Cardiac septum (tissue), 1 donor: ENCODE measurements at regions not wholly inside any gene's neighbourhood (a gene's known extent, or its start where the extent isn't known, plus 50 kb on each side); places are given as distances from the start of the nearest gene placed in this dataset.

Source experiments
- DNase-seq: peaks from one replicate; pipeline ENCODE4 v3.0.0-alpha.2; 2020; ENCODE audit warnings: low spot score
- intact Hi-C: fragments of 100-400 bp; cut with DNase I; formaldehyde crosslinking; loops from one replicate; pipeline ENCODE4 v1.14.0; 2022
- donor health status: DM: no; HTN: no; CAD: no.

DNA sequence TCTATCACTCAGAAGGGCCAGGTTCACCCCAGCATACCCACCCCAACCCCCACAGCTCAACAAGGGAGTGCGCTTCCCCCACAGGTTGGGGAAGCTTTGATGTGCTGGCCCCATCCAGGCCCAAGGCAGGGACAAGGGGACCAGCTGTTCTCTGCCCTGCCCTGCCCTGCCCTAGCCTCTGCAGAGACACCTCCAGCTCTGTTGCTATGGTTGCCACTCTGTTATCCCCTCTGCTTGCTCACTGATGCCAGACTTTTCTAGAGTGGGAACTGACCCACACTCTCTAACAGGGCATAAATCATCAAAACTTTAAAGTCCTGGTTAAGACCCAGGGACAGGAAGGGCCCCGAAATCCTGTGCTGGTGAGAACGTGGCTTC, 50.4 kb upstream of the ENPP7 start:
- intact Hi-C loops = no loop called here
- DNase-seq = no peak

DNA sequence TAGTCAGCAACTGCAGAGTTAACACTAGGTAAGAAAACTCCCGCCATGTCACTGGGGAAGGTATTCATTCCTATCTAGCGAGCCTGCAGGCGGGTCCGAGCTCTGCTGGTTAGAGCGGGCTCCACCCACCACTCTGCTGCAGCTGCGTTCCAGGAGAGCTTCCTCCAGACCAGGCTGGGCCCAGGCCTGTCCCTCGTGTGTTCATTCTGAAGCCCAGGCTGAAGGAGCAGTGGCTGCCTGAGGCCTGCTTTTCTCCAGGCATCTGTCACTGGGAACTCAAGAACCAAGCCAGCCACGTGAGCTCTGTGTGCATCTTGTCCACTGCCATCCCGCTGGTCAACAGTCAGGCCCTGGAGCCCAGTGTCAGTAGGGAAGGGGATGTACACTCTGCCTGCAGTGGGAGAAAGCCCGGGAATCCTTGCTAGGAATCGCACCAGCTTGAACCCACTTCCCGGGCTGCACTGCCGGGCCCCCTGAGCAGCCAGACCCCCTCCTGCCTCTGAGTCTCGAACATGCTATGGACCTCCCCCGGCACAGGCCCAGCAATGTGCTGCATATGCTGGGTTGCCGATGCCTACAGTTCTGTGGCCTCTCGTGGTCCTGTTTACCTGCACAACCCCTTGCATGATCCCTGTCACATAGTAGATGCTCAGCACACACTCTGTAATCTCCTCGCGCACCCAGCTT, 51.0 kb upstream of the ENPP7 start:
- intact Hi-C loops = no loop called here
- DNase-seq = no peak

DNA sequence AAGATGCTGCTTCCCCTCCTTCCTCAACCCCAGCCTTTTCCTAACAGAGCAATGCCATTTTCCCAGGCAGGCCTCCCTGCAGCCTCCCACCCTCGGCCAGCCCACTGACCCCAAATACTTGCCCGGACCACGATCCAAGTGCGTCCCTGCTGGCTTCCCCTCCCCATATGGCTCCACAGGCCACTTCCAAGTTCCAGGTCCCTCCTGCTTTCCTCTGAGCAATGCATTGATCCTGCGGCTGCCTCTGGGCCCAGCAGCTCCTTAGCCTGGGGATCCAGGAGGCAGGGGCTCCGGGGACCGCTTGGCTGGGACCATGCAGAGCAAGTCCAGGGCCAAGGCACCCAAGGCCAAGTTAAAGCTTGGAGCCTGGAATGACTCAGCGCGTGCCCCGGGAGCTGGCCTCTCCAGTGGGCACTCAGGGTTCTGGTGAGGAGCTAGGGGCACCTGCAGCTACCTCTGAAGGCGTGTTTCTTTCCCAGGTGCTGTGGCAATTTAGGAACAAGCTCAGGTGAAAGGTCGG, 51.9 kb upstream of the ENPP7 start:
- no peak for DNase-seq
- intact Hi-C loops = no loop called here

DNA sequence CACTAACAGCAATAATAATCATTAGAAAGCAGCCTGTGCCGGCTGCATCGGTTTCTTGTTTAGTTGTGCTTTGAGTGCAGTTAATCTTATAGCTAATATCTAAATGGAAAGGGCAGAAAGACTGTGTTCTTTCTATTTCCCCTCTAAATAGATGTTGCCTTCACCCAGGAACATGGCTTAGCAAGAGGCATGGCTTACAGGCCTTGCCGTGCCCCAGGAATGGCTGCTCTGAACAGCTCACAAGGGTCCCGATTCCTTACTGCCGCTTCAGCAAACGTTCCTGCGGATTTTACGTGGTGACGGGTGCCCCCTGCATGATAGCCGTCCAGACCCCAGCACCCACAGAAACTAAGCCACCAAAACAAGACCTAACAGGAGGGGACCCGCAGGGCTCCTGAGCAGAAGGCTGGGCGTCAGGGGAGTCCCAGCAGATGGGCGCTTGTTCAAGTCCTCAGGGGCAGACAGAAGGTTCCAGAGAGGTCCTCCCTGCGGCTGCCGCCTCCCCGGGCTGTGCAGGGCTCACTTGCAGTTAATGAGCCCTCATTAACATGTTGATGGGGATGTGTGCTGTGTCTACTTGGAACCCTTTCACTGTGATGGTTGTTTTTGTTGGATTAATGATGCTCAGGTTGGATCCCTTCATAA, 52.5 kb upstream of the ENPP7 start:
- intact Hi-C loops = no loop called here
- no peak for DNase-seq

DNA sequence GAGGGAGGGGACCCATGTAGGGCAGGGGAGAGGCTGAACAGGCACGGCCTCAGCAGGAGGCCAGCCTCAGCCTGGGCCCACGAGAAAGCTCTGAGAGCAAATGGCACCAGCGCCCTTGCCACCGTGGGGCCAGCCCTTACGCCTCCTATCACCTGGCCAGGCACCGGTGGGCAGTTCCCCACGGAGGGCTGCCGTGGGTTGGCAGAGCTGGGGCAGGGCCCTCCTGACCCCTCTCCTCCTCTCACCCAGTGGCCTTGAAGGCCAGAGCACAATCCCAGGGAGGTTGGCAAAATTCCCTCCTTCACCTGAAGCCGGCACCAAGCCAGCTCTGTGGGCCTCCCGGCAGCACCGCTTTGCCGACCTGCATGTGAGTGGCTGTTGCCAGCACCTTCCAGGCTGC, 53.1 kb upstream of the ENPP7 start:
- no peak for DNase-seq
- intact Hi-C loops = no loop called here

DNA sequence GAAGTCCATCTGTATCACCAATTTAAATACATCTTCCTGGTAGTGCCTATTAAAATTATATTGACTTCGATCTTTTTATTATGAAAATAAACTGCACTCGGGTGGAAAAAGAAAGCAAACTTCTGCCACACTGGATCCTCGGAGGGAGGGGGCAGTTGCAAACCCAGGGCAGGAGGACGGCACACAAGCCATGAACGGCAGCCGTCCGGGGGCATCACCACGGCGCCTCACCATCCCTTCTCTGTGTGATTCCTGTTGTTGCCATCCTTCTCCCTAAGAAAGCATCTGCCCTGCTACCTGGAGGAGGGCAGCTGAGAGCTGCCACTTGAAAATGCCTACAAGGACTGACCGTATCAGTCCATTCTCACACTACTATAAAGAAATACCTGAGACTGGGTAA, 53.9 kb upstream of the ENPP7 start:
- intact Hi-C loops = no loop called here
- DNase-seq = no peak

DNA sequence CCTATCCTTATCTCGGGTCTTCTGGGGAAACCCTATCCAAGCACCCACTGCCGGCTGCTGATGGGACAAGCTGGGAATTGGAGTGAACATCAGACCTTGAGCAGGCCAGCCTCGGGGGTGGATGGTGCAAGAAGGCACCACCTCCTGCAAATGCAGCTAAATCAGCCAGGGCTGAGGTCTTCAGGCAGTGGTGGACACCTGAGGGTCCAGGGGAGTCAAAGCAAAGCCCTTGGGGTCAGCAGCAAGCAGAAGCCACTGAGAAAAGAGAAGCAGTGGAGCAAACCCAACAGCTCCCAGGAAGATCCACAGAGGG, 55.4 kb upstream of the ENPP7 start:
- intact Hi-C loops = no loop called here

DNA sequence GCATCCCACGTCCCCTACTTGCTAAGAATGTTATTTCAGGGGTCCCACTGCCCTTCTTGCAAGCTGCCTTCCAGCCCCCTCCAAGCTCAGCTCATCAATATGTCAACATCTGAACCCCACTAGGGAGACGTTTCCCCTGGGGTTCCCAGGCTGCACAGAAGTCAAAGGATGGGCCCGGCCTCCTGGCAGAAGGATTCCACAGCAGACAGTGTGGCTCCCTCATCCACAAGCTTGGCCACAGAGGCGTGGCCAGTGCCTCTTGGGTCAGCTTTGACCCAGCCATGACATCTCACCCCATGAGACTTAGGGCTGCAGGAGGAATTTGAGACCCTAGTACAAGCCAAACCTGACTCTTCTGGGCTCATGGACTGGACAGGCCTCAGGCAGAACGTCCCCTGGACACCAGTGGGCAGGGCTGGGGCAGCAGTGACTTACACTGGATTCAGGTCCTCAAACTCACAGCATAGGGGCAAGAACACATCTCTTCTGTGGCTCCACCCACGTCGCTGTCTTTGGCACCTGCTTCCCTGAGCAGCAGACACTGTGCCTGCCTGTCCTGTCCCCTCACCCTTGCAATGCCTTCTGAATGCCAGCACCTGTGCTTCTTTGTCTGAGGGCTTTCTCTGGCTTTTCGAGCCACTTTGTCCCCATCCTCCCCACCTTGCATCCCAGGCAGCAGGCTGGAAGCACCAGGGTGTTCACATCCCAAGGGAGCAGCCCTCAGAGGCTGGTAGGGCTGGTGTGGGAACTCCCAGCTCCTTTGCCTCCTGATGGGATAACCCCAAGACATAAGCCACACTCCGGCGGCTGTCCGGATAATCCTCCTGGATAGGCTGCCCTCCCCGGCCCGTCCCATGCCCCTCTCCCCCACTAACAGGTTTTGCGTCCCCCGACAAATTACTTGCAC, 56.0 kb upstream of the ENPP7 start:
- no peak for DNase-seq
- intact Hi-C loops = no loop called here

More for the DNA sequence above, 55.4 kb upstream of the ENPP7 start:
- no peak for DNase-seq

DNA sequence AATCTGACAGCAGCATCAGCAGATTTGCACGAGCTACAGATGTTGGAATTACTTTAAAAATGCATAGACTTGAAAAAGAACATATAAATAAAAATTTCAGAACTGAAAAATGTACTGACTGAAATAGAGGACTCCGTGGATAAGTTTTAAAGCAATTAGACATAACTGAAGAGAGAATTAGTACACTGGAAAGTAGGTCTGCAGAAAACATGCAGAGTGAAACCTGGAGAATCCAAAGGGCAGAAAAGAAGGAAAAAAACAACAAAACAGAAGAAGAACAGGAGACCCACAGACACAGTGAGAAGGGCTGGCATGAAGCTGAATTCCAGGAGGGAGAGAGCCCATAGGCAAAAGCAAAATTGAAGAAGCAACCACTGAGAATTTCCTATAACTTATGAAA, 57.2 kb upstream of the ENPP7 start:
- DNase-seq = no peak
- intact Hi-C loops = no loop called here

DNA sequence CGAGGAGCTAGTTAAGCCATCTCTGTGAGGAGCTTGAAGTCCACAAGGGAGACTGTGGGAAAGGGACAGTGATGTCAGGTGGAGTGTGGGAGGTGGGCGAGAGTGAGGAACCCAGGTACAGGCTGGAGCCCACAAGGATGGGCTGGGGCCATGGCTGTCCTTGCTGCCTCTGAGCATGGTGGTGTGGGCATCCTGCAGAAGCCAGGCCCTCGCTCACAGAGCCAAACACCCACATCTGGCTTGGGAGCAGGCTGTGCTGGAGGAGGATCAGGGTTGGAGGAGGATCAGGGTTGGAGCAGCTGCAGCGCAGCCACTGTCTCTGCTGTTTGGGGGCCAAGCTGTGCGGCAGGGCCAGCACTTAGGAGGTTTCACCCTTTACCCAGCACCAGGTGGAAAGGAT, 58.2 kb upstream of the ENPP7 start:
- DNase-seq = no peak
- intact Hi-C loops = no loop called here

DNA sequence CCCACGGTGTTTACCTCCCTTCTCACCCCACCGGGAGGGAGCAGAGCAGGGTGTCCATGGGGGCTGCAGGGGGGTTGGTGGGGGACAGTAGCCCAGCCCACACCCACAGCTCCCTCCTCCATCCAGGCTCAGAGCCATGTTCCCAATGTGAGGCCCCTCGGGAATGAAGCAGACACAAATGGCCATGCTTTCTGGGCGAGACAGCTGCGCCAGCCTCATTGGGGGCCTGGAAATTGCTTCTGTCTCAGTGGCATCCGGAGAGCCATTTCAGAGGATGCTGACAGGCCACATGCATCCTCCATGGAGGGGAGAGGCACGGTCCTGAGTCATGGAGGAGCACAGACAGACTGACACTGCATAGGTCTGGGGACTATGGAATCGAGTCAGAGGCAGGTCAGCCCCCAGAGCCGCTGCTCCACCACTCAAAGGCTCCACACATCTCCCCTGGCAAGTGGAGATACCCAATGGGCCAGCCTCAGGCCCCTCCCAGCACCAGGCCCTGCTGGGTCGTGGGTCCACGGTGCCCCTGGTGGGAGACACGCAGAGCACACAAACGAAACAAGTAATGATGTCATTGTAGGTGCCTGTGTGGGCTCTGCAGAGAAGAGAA, 59.6 kb upstream of the ENPP7 start:
- DNase-seq = no peak
- intact Hi-C loops = no loop called here

DNA sequence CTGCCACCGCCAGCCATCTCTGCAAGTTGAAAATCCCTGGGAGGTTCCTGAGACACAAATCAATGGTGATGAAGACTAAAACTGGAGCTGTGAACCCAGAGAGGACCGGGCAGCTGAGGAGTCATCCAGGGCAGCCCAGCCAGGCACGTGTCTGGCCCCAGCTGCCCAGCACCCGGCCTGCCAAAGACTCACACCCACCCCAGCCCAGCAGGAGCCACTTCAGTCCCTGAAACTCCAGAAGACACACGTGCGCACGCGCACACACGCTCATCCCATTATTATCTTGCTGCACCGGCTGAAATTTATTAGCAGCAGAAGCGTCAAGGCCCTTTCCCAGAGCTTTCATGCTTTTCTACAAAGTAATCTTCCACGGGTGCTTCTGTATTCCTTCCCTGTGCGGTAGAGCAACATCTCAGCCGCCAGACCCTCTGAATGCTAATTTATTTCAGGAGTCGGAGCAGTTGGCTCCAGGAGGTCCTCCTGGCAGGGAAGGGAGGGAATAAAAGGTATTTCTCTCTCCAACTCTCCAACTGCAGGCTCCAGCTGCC, 59.8 kb upstream of the RBFOX3 start:
- intact Hi-C loops = no loop called here
- no peak for DNase-seq

DNA sequence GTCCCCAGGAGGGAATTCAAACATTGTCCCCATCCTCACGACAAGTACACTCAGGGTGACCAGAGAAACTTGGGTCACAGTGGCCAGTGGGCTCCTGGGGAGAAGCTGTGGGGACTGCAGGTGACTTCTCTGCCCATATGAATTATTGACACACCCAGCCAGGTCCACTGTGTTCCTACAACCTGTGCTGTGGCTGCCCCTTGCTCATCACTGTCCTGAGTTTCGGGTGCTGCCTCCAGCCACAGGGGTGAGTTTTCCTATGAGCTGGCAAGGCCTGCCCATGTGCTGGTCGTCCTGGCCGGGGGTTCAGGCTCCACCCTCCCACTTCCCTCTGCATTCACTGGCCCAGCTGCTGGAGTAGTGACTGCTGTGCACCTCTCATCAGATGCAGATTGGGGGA, 59.0 kb upstream of the RBFOX3 start:
- DNase-seq = no peak
- intact Hi-C loops = no loop called here

DNA sequence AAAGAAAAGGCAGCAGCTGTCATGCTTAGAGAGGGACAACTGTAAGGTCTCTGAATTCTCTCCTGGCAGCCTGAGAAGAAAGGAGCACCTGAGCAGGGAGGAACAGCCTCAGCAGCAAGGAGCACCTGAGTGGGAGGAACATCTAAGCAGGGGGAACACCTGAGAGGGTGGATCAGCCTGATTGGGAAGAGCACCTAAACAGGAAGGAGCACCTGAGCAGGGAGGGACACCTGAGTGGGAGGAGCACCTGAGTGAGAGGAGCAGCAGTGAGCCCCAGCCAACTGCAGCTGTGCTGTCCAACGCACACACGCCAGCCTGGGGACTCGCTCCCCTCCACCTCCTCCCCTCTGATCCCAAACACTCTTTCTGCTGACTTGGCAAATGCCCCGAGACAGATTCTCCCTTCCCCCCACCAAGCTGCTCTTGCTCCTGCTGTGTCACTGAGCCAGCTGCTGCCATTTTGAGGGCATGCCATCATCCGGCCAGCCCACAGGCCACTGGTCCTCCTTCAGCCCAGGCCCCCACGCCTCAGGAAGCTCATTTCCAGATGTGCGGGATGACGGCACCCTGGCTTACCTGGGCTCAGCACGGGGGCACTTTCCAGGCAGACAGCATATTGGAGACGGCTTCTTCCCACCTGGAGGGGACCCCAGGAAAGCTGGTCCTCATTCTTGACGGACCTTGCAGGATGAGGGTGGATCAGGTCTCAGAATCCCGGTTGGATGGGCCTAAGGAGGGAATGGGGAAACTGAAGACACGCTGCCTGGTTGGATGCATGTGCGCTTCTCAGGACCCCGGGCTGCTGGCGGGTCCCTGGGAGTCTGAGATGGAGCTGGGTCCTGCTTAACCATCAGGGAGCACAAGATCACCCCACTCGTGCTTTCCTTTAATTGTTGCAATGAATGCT, 57.7 kb upstream of the RBFOX3 start:
- DNase-seq = peak; percentile 64
- intact Hi-C loops = no loop called here

DNA sequence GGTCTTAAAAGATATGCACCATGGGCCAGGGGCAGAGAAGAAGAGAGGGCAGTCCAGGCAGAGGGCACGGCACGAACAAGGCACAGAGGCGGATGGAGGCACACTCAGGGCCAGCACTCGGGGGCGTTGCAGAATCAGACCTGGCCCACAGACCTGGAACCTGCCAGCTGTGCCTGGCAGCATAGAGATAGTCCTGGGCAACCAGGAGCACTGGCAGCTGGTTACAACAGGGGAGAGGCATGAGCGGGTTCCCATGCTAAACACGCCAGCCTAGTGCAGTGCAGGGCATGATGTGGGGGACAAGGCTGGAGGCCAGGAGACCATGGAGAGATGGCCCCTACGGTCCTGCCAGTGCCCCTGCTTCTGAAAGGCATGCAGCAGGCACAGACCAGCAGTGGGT, 56.9 kb upstream of the RBFOX3 start:
- intact Hi-C loops = no loop called here

DNA sequence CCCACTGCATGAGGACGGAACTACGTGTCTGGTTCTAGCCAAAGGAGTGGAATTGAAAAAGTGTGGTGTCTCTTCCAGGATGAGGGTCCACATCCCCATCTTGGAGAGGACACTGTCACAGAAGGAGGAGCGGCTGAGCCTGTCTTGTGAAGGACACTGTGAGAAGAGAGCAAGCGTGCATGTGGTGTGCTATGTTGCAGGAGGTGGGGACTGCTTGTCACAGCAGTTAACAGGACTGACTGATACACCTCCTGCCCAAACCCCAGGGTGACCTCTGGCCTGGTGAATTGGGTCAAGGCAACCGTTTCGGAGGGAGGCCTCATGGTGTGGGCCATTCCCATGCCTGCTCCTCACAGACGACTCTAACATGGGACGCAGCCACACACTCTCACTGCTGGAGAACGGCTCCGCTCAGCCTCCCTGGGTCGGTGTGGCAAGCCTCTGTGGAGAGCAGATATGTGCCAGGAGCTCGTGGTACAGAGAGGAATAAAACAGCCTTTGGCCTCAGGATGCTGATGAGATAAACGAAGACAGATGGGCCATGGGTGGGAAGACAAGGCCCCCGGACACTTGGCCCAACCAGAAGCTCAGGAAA, 56.4 kb upstream of the RBFOX3 start:
- DNase-seq = peak; percentile 65
- intact Hi-C loops = no loop called here

More for the DNA sequence above, 56.9 kb upstream of the RBFOX3 start:
- DNase-seq = peak; percentile 50

DNA sequence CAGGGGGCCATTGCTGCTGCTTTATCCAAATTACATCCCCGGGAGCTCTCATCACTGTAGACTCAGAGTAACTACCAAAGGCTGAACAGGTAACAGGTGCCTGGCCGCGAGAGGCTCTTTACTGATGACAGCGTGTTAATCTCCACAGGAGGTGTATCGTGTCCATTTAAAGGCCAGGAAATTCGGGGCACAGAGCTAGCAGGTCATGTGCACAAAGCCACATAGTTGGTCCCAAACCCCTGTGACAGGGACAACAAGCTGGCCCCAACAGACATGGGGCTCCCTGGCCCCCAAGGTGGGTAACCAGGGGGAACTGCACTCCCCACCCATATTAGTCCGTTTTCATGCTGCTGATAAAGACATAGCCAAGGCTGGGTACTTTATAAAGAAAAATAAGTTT, 55.3 kb upstream of the RBFOX3 start:
- DNase-seq = peak; percentile 69
- intact Hi-C loops = no loop called here

DNA sequence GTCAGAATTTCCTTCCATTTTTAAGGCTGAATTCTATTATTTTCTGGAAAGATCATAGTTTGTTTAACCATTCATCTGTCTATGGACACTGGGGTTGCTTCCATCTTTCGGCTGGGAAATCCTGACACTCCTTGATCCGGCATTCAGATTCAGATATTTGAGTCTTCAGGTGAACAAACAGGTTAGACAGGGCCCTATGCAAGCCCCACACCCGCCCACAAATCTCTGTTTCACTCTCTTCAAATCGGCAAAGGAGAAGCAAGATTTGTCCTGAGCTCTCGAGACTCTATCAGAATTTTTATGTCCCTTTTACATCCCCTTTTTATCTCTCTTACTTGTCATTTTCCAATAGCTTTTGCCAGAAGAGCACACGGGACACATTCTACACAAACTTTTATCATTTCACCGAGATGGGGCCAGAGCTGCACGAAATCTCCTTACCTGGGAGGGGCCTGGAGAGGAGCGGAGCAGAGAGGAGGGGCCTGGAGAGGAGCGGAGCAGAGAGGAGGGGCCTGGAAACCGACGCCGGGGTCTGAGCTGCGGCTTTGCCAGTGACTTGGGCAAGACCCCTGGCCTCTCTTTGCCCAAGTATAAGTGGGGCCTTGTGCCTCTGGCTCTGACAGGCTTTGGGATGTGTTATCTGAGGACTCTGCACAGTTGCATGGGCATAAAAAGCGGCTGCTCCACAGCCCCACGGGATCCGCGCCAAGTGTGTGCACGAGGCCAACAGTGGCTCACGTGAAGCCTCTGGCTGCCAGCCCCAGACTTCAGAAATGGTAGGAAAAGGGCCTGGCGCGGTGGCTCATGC, 54.3 kb upstream of the RBFOX3 start:
- intact Hi-C loops = no loop called here
- DNase-seq = peak; percentile 84
